Neural crest cell (in vitro differentiated cells): ENCODE measurements at regions not wholly inside any gene's neighbourhood (a gene's known extent, or its start where the extent isn't known, plus 50 kb on each side); places are given as distances from the start of the nearest gene placed in this dataset.

ENCODE experiments used
- DNase-seq: peaks from one replicate; pipeline ENCODE4 v3.0.0; 2021; ENCODE audit warnings: low read depth, mixed read lengths, low spot score
- H3K27ac Mint-ChIP-seq: one replicate; pipeline ENCODE4 v1.8.0; 2021; ENCODE audit warnings: mild to moderate bottlenecking, mixed read lengths; ENCODE audit not compliant: unreplicated experiment
- H3K27me3 Mint-ChIP-seq: 2 replicates; pipeline ENCODE4 v1.8.0; 2021; ENCODE audit warnings: low read depth, mild to moderate bottlenecking, mixed read lengths
- H3K36me3 Mint-ChIP-seq: 2 replicates; pipeline ENCODE4 v1.8.0; 2021; ENCODE audit warnings: low read depth, mild to moderate bottlenecking, mixed read lengths
- H3K4me1 Mint-ChIP-seq: 2 replicates; pipeline ENCODE4 v1.8.0; 2021; ENCODE audit warnings: mixed read lengths
- H3K4me3 Mint-ChIP-seq: one replicate; pipeline ENCODE4 v1.8.0; 2021; ENCODE audit warnings: mild to moderate bottlenecking, mixed read lengths
- H3K9me3 Mint-ChIP-seq: 2 replicates; pipeline ENCODE4 v1.8.0; 2021; ENCODE audit warnings: mixed read lengths
- CTCF ChIP-seq: fragments of 200-600 bp; sonication (generic); conservative IDR thresholded peaks from 2 replicates; pipeline ENCODE4 v1.5.0; 2021; ENCODE audit warnings: antibody characterized with exemption, mild to moderate bottlenecking

- Mint-ChIP-seq H3K4me3 (peak overlapping the region; percentile 11), H3K4me1 (peaks cover 49% of the 10 kb centered on the region), H3K36me3 (peaks cover 17% of the 10 kb centered on the region), H3K27me3 (no peaks in the 10 kb centered on the region), H3K9me3 (peaks cover 10% of the 10 kb centered on the region), H3K27ac (peak overlapping the region; percentile 98)
- no peak for DNase-seq
- no peak for TF ChIP-seq CTCF
These were observed 702.1 kb downstream of the SEMA5A start for GRCh38 chr5:8843771-8844170.

- no peaks in the 10 kb centered on the region for H3K27me3 Mint-ChIP-seq
These were observed 701.7 kb downstream of the SEMA5A start for GRCh38 chr5:8844206-8844605.

DNA sequence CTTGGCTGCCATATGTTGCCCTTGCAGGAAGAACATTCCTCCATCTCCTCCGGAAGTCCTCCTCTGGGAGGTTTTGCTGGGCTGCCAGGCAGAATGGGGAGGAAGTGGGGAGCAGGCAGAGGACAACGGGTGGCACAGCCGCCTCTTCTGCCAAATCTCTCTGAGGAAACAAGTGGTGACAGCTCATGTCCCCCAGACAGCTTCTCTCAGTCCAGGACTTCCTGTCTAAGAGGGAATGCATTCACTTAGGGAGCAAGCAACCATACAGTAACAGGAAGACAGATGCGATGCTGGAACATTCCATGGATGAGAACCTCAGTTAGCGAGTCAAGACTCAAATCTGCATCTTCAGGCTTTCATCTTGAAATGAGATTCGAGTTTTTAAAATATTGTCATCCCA lies 701.0 kb downstream of the SEMA5A start:
- Mint-ChIP-seq H3K9me3 (peaks cover 8% of the 10 kb centered on the region), H3K4me3 (no peak overlapping the region), H3K27me3 (no peaks in the 10 kb centered on the region), H3K36me3 (peaks cover 15% of the 10 kb centered on the region), H3K4me1 (peaks cover 38% of the 10 kb centered on the region), H3K27ac (no peak overlapping the region)
- TF ChIP-seq CTCF, result no peak
- no peak for DNase-seq

More at GRCh38 chr5:8844206-8844605, 701.7 kb downstream of the SEMA5A start:
- peaks cover 45% of the 10 kb centered on the region for H3K4me1 Mint-ChIP-seq
- peak overlapping the region; percentile 98 for H3K27ac Mint-ChIP-seq
- peak overlapping the region; percentile 11 for H3K4me3 Mint-ChIP-seq
- peaks cover 17% of the 10 kb centered on the region for H3K36me3 Mint-ChIP-seq
- DNase-seq, result no peak
- peaks cover 10% of the 10 kb centered on the region for H3K9me3 Mint-ChIP-seq
- no peak for TF ChIP-seq CTCF

GRCh38 chr5:8845296-8845695 lies 700.6 kb downstream of the SEMA5A start:
- Mint-ChIP-seq H3K4me1 (peaks cover 35% of the 10 kb centered on the region), H3K4me3 (no peak overlapping the region), H3K27ac (peak overlapping the region; percentile 31), H3K9me3 (peaks cover 6% of the 10 kb centered on the region), H3K27me3 (no peaks in the 10 kb centered on the region), H3K36me3 (peaks cover 13% of the 10 kb centered on the region)
- no peak for DNase-seq
- no peak for TF ChIP-seq CTCF

GRCh38 chr5:8848366-8848765 lies 697.5 kb downstream of the SEMA5A start:
- Mint-ChIP-seq H3K4me3 (no peak overlapping the region), H3K27me3 (no peaks in the 10 kb centered on the region), H3K9me3 (peaks cover 2% of the 10 kb centered on the region), H3K4me1 (peaks cover 23% of the 10 kb centered on the region), H3K36me3 (peaks cover 6% of the 10 kb centered on the region), H3K27ac (no peak overlapping the region)
- DNase-seq, result no peak
- no peak for TF ChIP-seq CTCF
